BE2C (cell line): ENCODE measurements at regions not wholly inside any gene's neighbourhood (a gene's known extent, or its start where the extent isn't known, plus 50 kb on each side); places are given as distances from the start of the nearest gene placed in this dataset.
A peak's percentile ranks its signal among the peaks of the same experiment; 100 is the strongest.

Experiments used
- DNase-seq: peaks from one replicate; pipeline ENCODE4 v3.0.0-alpha.2; 2020
- H3K27me3 ChIP-seq: fragments of 250-450 bp; sonication (Bioruptor Pico); 2 replicates; pipeline ENCODE4 v1.5.1; 2020; ENCODE audit warnings: mild to moderate bottlenecking
- H3K36me3 ChIP-seq: fragments of 250-450 bp; sonication (Bioruptor Pico); 2 replicates; pipeline ENCODE4 v1.5.1; 2020; ENCODE audit warnings: mild to moderate bottlenecking
- H3K4me1 ChIP-seq: fragments of 250-450 bp; sonication (Bioruptor Pico); 2 replicates; pipeline ENCODE4 v1.5.1; 2020
- H3K4me3 ChIP-seq: 2 replicates; pipeline ENCODE4 v1.5.1; 2011; ENCODE audit warnings: low read depth, low read length
- H3K9me3 ChIP-seq: fragments of 250-450 bp; sonication (Bioruptor Pico); 2 replicates; pipeline ENCODE4 v1.5.1; 2020
- CTCF ChIP-seq: IDR thresholded peaks from 2 replicates; pipeline ENCODE4 v1.5.1; 2012; ENCODE audit warnings: mild to moderate bottlenecking, low read depth, low read length

GRCh38 chr13:37995092-37995491, 125.5 kb upstream of the TRPC4 start:
- H3K36me3 ChIP-seq, result no peaks in the 10 kb centered on the region
- no peaks in the 10 kb centered on the region for H3K27me3 ChIP-seq
- H3K4me1 ChIP-seq, result no peaks in the 10 kb centered on the region
- H3K9me3 ChIP-seq, result no peaks in the 10 kb centered on the region
- no peak for TF ChIP-seq CTCF
- DNase-seq, result no peak
- no peak overlapping the region for H3K4me3 ChIP-seq

DNA sequence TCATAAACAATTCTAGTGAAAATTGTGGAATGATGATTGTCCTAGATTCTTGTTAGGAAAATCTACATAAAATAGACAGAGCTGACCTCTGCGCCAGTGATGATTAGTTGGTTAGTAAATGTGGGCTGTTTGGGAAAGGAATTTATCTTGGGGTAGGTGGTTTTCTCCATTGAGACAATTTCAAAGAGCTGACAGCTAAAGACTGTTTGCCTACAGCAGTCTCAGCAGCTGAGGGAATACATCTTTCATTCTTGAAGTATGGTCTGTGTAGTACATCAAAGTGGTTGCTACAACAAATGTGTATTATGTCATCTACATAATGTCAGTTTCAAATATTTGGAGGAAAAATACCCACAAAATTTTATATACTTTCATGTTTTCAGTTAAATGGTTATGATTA, 117.2 kb upstream of the TRPC4 start:
- H3K4me1 ChIP-seq, result no peaks in the 10 kb centered on the region
- H3K4me3 ChIP-seq, result no peak overlapping the region
- no peak for TF ChIP-seq CTCF
- H3K36me3 ChIP-seq, result no peaks in the 10 kb centered on the region
- DNase-seq, result no peak
- H3K9me3 ChIP-seq, result no peaks in the 10 kb centered on the region
- H3K27me3 ChIP-seq, result no peaks in the 10 kb centered on the region

DNA sequence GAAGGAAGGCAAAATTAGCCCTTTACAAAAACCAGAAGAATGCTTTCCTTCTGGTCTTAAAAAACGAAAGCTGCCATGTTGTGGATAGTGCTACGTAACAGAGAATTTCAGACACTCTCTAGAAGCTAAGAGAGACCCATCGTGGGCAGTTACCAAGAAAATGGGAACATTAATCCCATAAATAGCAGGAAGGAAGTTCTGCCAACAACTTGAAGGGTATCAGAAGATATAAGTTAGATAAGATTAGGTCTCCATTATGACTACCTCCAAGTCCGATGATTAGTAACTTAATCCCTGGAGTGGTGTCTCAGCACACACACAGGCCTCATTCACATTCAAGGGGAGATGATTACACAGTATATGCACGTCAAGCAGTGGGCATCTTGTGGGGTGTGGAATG, 115.7 kb upstream of the TRPC4 start:
- no peaks in the 10 kb centered on the region for H3K9me3 ChIP-seq
- no peaks in the 10 kb centered on the region for H3K4me1 ChIP-seq
- no peaks in the 10 kb centered on the region for H3K36me3 ChIP-seq
- DNase-seq, result no peak
- TF ChIP-seq CTCF, result no peak
- H3K4me3 ChIP-seq, result no peak overlapping the region
- no peaks in the 10 kb centered on the region for H3K27me3 ChIP-seq

GRCh38 chr13:37984357-37984756, 114.8 kb upstream of the TRPC4 start:
- peak; percentile 17 for DNase-seq
- Histone ChIP-seq H3K9me3 (no peaks in the 10 kb centered on the region), H3K4me3 (no peak overlapping the region), H3K36me3 (no peaks in the 10 kb centered on the region), H3K4me1 (no peaks in the 10 kb centered on the region), H3K27me3 (no peaks in the 10 kb centered on the region)
- TF ChIP-seq CTCF, result 0 out of 2 replicates have a peak, but pooled peaks have one; percentile 22

GRCh38 chr13:37981932-37982331, 112.4 kb upstream of the TRPC4 start:
- Histone ChIP-seq H3K4me3 (no peak overlapping the region), H3K36me3 (no peaks in the 10 kb centered on the region), H3K27me3 (no peaks in the 10 kb centered on the region), H3K4me1 (no peaks in the 10 kb centered on the region), H3K9me3 (no peaks in the 10 kb centered on the region)
- no peak for TF ChIP-seq CTCF
- no peak for DNase-seq

DNA sequence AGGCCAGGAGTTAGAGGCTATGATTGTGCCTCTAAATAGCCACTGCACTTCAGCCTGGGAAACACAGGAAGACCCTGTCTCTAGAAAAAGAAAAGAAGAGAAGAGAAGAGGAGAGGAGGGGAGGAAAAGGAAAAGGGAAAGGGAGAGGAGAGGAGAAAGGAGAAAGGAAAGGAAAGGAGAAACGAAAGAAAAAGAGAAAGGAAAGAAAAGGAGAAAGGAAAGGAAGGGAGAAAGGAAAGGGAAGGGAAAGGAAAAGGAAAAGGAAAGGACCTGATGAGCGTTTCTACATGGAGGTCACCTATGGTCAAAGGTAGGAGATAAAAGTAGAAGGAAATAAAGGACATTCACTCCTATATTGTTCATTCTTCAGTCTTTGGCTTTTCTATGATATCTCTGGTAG, 109.1 kb upstream of the TRPC4 start:
- no peaks in the 10 kb centered on the region for H3K4me1 ChIP-seq
- no peaks in the 10 kb centered on the region for H3K27me3 ChIP-seq
- H3K36me3 ChIP-seq, result no peaks in the 10 kb centered on the region
- no peak for DNase-seq
- H3K4me3 ChIP-seq, result no peak overlapping the region
- H3K9me3 ChIP-seq, result no peaks in the 10 kb centered on the region
- TF ChIP-seq CTCF, result no peak
